CD8-positive, alpha-beta memory T cell (primary cell): ENCODE measurements at regions not wholly inside any gene's neighbourhood (a gene's known extent, or its start where the extent isn't known, plus 50 kb on each side); places are given as distances from the start of the nearest gene placed in this dataset.

ENCODE experiments used
- CTCF ChIA-PET: fragments of 350-600 bp; sonication (Branson Sonifier 250); formaldehyde crosslinking; loops from one replicate; lab custom pipeline; 2021; ENCODE audit warnings: antibody characterized with exemption; lab: Charles Lee
- POLR2A ChIA-PET: fragments of 350-600 bp; sonication (Branson Sonifier 250); formaldehyde crosslinking; loops from one replicate; lab custom pipeline; 2021; ENCODE audit warnings: antibody characterized with exemption; lab: Charles Lee
- DNase-seq, 5 donors: peaks; one replicate each; pipeline versions ENCODE4 v3.0.0 to v3.0.0-alpha.2; 2020 to 2022; ENCODE audit warnings: mixed read lengths in 1 of 5
- H3K27ac ChIP-seq: one replicate; pipeline ENCODE4 v1.7.0; 2013; ENCODE audit warnings: low read depth, mild to moderate bottlenecking, low read length, moderate library complexity
- H3K27me3 ChIP-seq: 2 replicates; pipeline ENCODE4 v1.7.0; 2013; ENCODE audit warnings: low read length, mild to moderate bottlenecking; ENCODE audit not compliant: insufficient read depth, poor library complexity, severe bottlenecking
- H3K36me3 ChIP-seq: 2 replicates; pipeline ENCODE4 v1.7.0; 2013; ENCODE audit warnings: mild to moderate bottlenecking, low read length, moderate library complexity; ENCODE audit not compliant: insufficient read depth
- H3K4me1 ChIP-seq: 2 replicates; pipeline ENCODE4 v1.7.0; 2013; ENCODE audit warnings: mild to moderate bottlenecking, low read length, moderate library complexity; ENCODE audit not compliant: insufficient read depth
- H3K4me3 ChIP-seq: 2 replicates; pipeline ENCODE4 v1.7.0; 2013; ENCODE audit warnings: mild to moderate bottlenecking, low read length
- H3K9me3 ChIP-seq: 2 replicates; pipeline ENCODE4 v1.7.0; 2013; ENCODE audit warnings: mild to moderate bottlenecking, low read length
- H3K27ac Mint-ChIP-seq, 8 donors: one replicate each; pipeline ENCODE4 v1.8.0; 2020 to 2021; ENCODE audit warnings: mixed read lengths in 8 of 8, mild to moderate bottlenecking in 6 of 8, inconsistent platforms in 3 of 8, moderate library complexity in 3 of 8
- H3K27me3 Mint-ChIP-seq, 2 donors: one replicate each; pipeline ENCODE4 v1.8.0; 2020 to 2021; ENCODE audit warnings: mixed read lengths in 2 of 2, mild to moderate bottlenecking in 1 of 2, moderate library complexity in 1 of 2
- H3K36me3 Mint-ChIP-seq, 3 donors: one replicate each; pipeline ENCODE4 v1.8.0; 2020 to 2021; ENCODE audit warnings: mixed read lengths in 3 of 3, inconsistent platforms in 1 of 3, mild to moderate bottlenecking in 1 of 3
- H3K4me1 Mint-ChIP-seq, 3 donors: one replicate each; pipeline ENCODE4 v1.8.0; 2020 to 2021; ENCODE audit warnings: mixed read lengths in 3 of 3, inconsistent platforms in 1 of 3, mild to moderate bottlenecking in 1 of 3
- H3K4me3 Mint-ChIP-seq, 7 donors: one replicate each; pipeline ENCODE4 v1.8.0; 2020 to 2021; ENCODE audit warnings: mixed read lengths in 7 of 7, mild to moderate bottlenecking in 6 of 7, moderate library complexity in 4 of 7, inconsistent platforms in 2 of 7
- H3K9me3 Mint-ChIP-seq, 5 donors: one replicate each; pipeline ENCODE4 v1.8.0; 2020 to 2022; ENCODE audit warnings: mixed read lengths in 5 of 5, mild to moderate bottlenecking in 3 of 5, moderate library complexity in 2 of 5, inconsistent platforms in 1 of 5

GRCh38 chr14:39897657-39898056 lies 465.4 kb upstream of the FBXO33 start:
- ChIA-PET CTCF (no interaction called here), POLR2A (no interaction called here)
- H3K27me3 Mint-ChIP-seq, result no peaks in the 10 kb centered on the region
- Histone ChIP-seq H3K36me3 (no peaks in the 10 kb centered on the region), H3K9me3 (no peaks in the 10 kb centered on the region), H3K27me3 (no peaks in the 10 kb centered on the region), H3K4me3 (no peak overlapping the region), H3K4me1 (no peaks in the 10 kb centered on the region), H3K27ac (no peak overlapping the region)
- peaks cover 0 to 12% (median 3%) of the 10 kb centered on the region in 5 donors for H3K9me3 Mint-ChIP-seq
- H3K36me3 Mint-ChIP-seq, result no peaks in the 10 kb centered on the region
- H3K27ac Mint-ChIP-seq, result no peak overlapping the region
- no peak overlapping the region for H3K4me3 Mint-ChIP-seq
- H3K4me1 Mint-ChIP-seq, result no peaks in the 10 kb centered on the region
- DNase-seq, result no peak

GRCh38 chr14:39890026-39890425 lies 457.8 kb upstream of the FBXO33 start:
- Mint-ChIP-seq H3K27me3 (no peaks in the 10 kb centered on the region), H3K4me3 (no peak overlapping the region), H3K9me3 (peaks cover 0 to 26% (median 6%) of the 10 kb centered on the region in 5 donors), H3K4me1 (no peaks in the 10 kb centered on the region), H3K27ac (no peak overlapping the region), H3K36me3 (no peaks in the 10 kb centered on the region)
- POLR2A ChIA-PET, result no interaction called here
- Histone ChIP-seq H3K4me1 (no peaks in the 10 kb centered on the region), H3K27ac (no peak overlapping the region), H3K9me3 (no peaks in the 10 kb centered on the region), H3K36me3 (no peaks in the 10 kb centered on the region), H3K27me3 (no peaks in the 10 kb centered on the region), H3K4me3 (no peak overlapping the region)
- no peak for DNase-seq
- CTCF ChIA-PET, result interaction anchor here (1.1 kb wide), 1 partner anchor 18 kb away, joined by 3 read pairs; no protein-coding TSS in a partner anchor

GRCh38 chr14:39884091-39884490 lies 451.9 kb upstream of the FBXO33 start:
- CTCF ChIA-PET, result no interaction called here
- H3K9me3 Mint-ChIP-seq, result peaks cover 0 to 8% (median 6%) of the 10 kb centered on the region in 5 donors
- POLR2A ChIA-PET, result no interaction called here

GRCh38 chr14:39880965-39881364 lies 448.7 kb upstream of the FBXO33 start:
- CTCF ChIA-PET, result no interaction called here
- peaks cover 0 to 2% (median 0%) of the 10 kb centered on the region in 3 donors for H3K36me3 Mint-ChIP-seq

More at GRCh38 chr14:39884091-39884490, 451.9 kb upstream of the FBXO33 start:
- Mint-ChIP-seq H3K4me3 (no peak overlapping the region), H3K4me1 (no peaks in the 10 kb centered on the region), H3K27ac (no peak overlapping the region), H3K27me3 (no peaks in the 10 kb centered on the region), H3K36me3 (no peaks in the 10 kb centered on the region)
- Histone ChIP-seq H3K36me3 (no peaks in the 10 kb centered on the region), H3K27me3 (no peaks in the 10 kb centered on the region), H3K27ac (no peak overlapping the region), H3K9me3 (no peaks in the 10 kb centered on the region), H3K4me1 (no peaks in the 10 kb centered on the region), H3K4me3 (no peak overlapping the region)
- DNase-seq, result no peak

GRCh38 chr14:39880106-39880695 lies 448.0 kb upstream of the FBXO33 start:
- H3K27me3 Mint-ChIP-seq, result no peaks in the 10 kb centered on the region
- no peak overlapping the region for H3K27ac ChIP-seq
- no peak overlapping the region for H3K4me3 ChIP-seq
- H3K36me3 Mint-ChIP-seq, result peaks cover 0 to 2% (median 0%) of the 10 kb centered on the region in 3 donors
- no peaks in the 10 kb centered on the region for H3K4me1 Mint-ChIP-seq
- peaks cover 0 to 4% (median 0%) of the 10 kb centered on the region in 5 donors for H3K9me3 Mint-ChIP-seq
- no peaks in the 10 kb centered on the region for H3K9me3 ChIP-seq
- ChIA-PET POLR2A (no interaction called here), CTCF (no interaction called here)
- no peaks in the 10 kb centered on the region for H3K4me1 ChIP-seq
- H3K27ac Mint-ChIP-seq, result no peak overlapping the region
- no peak overlapping the region for H3K4me3 Mint-ChIP-seq
- no peak for DNase-seq
- H3K27me3 ChIP-seq, result no peaks in the 10 kb centered on the region
- no peaks in the 10 kb centered on the region for H3K36me3 ChIP-seq

More at GRCh38 chr14:39880965-39881364, 448.7 kb upstream of the FBXO33 start:
- Mint-ChIP-seq H3K9me3 (peaks cover 0 to 4% (median 0%) of the 10 kb centered on the region in 5 donors), H3K4me3 (no peak overlapping the region), H3K27me3 (no peaks in the 10 kb centered on the region), H3K4me1 (no peaks in the 10 kb centered on the region), H3K27ac (no peak overlapping the region)
- Histone ChIP-seq H3K27ac (no peak overlapping the region), H3K4me1 (no peaks in the 10 kb centered on the region), H3K9me3 (no peaks in the 10 kb centered on the region), H3K4me3 (no peak overlapping the region), H3K27me3 (no peaks in the 10 kb centered on the region), H3K36me3 (no peaks in the 10 kb centered on the region)
- POLR2A ChIA-PET, result no interaction called here
- no peak for DNase-seq

- H3K27me3 Mint-ChIP-seq, result no peaks in the 10 kb centered on the region
- Histone ChIP-seq H3K4me3 (no peak overlapping the region), H3K27me3 (no peaks in the 10 kb centered on the region), H3K36me3 (no peaks in the 10 kb centered on the region), H3K9me3 (no peaks in the 10 kb centered on the region), H3K4me1 (no peaks in the 10 kb centered on the region), H3K27ac (no peak overlapping the region)
- ChIA-PET CTCF (no interaction called here), POLR2A (no interaction called here)
- H3K36me3 Mint-ChIP-seq, result peaks cover 0 to 2% (median 0%) of the 10 kb centered on the region in 3 donors
- DNase-seq, result no peak
- H3K4me3 Mint-ChIP-seq, result no peak overlapping the region
- H3K9me3 Mint-ChIP-seq, result peaks cover 0 to 2% (median 0%) of the 10 kb centered on the region in 5 donors
- H3K4me1 Mint-ChIP-seq, result no peaks in the 10 kb centered on the region
- H3K27ac Mint-ChIP-seq, result no peak overlapping the region
These were observed 445.5 kb upstream of the FBXO33 start for GRCh38 chr14:39877577-39878190.

GRCh38 chr14:39876916-39877315 lies 444.7 kb upstream of the FBXO33 start:
- Mint-ChIP-seq H3K4me3 (no peak overlapping the region), H3K9me3 (peaks cover 0 to 2% (median 0%) of the 10 kb centered on the region in 5 donors), H3K4me1 (no peaks in the 10 kb centered on the region), H3K27ac (no peak overlapping the region), H3K27me3 (no peaks in the 10 kb centered on the region), H3K36me3 (peaks cover 0 to 2% (median 0%) of the 10 kb centered on the region in 3 donors)
- Histone ChIP-seq H3K27ac (no peak overlapping the region), H3K4me3 (no peak overlapping the region), H3K4me1 (no peaks in the 10 kb centered on the region), H3K9me3 (no peaks in the 10 kb centered on the region), H3K27me3 (no peaks in the 10 kb centered on the region), H3K36me3 (no peaks in the 10 kb centered on the region)
- ChIA-PET POLR2A (no interaction called here), CTCF (no interaction called here)
- no peak for DNase-seq

- Mint-ChIP-seq H3K27ac (no peak overlapping the region), H3K27me3 (no peaks in the 10 kb centered on the region), H3K4me1 (no peaks in the 10 kb centered on the region), H3K36me3 (peaks cover 0 to 2% (median 0%) of the 10 kb centered on the region in 3 donors), H3K9me3 (peaks cover 0 to 2% (median 2%) of the 10 kb centered on the region in 5 donors), H3K4me3 (no peak overlapping the region)
- H3K4me3 ChIP-seq, result no peak overlapping the region
- DNase-seq, result no peak
- CTCF ChIA-PET, result no interaction called here
- POLR2A ChIA-PET, result no interaction called here
- H3K27me3 ChIP-seq, result no peaks in the 10 kb centered on the region
- no peaks in the 10 kb centered on the region for H3K4me1 ChIP-seq
- no peaks in the 10 kb centered on the region for H3K9me3 ChIP-seq
- no peaks in the 10 kb centered on the region for H3K36me3 ChIP-seq
- no peak overlapping the region for H3K27ac ChIP-seq
These were observed 442.8 kb upstream of the FBXO33 start for GRCh38 chr14:39875028-39875427.
